ENCODE measurements at regions not wholly inside any gene's neighbourhood (a gene's known extent, or its start where the extent isn't known, plus 50 kb on each side); places are given as distances from the start of the nearest gene placed in this dataset.

DNA sequence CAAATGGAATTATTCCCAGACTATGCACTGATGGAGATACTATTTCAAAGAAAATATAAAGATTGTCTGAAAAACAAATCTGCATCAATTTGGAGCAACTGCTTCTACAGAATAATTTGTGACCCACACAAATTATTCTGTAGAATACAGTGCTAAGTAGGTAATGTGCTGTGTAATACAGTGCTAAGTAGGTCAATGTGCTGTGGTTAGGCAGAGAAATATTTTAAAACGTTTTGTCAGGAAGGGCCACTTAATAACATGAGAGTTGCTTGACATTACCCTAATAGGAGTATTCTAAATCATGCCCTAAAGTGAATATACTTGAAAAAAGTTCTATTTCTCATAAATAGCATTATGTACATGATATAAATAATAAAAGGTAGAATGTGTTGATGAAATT, 116.5 kb upstream of the KCND2 start:
- H3K56ac ChIP-seq (ENCODE audit: extremely low read depth, insufficient read depth, low read length): no peak overlapping the region
- dilution Hi-C loops (cut with HindIII; ENCODE audit: low sequenced_read_pairs, unreplicated experiment): no loop called here
- no peak overlapping the region for H3K4ac ChIP-seq (ENCODE audit: low read depth, low read length)
- in situ Hi-C loops (cut with MboI; ENCODE audit: low sequenced_read_pairs): no loop called here
- H2BK5ac ChIP-seq (ENCODE audit: low read depth, low read length, poor library complexity, severe bottlenecking): no peak overlapping the region
- TF ChIP-seq RCOR1 (IDR thresholded peaks at IDR 0.05; ENCODE audit: insufficient replicate concordance, low read length): no peak
- no peak for TF ChIP-seq RFX5 (IDR thresholded peaks at IDR 0.05; ENCODE audit: low read depth, low read length)
- TF ChIP-seq MXI1 (IDR thresholded peaks at IDR 0.05; ENCODE audit: borderline replicate concordance, low read depth, low read length): no peak
- TF ChIP-seq MAZ (IDR thresholded peaks at IDR 0.05; ENCODE audit: borderline replicate concordance, low read depth, low read length): no peak
- TF ChIP-seq, protein P1, sequence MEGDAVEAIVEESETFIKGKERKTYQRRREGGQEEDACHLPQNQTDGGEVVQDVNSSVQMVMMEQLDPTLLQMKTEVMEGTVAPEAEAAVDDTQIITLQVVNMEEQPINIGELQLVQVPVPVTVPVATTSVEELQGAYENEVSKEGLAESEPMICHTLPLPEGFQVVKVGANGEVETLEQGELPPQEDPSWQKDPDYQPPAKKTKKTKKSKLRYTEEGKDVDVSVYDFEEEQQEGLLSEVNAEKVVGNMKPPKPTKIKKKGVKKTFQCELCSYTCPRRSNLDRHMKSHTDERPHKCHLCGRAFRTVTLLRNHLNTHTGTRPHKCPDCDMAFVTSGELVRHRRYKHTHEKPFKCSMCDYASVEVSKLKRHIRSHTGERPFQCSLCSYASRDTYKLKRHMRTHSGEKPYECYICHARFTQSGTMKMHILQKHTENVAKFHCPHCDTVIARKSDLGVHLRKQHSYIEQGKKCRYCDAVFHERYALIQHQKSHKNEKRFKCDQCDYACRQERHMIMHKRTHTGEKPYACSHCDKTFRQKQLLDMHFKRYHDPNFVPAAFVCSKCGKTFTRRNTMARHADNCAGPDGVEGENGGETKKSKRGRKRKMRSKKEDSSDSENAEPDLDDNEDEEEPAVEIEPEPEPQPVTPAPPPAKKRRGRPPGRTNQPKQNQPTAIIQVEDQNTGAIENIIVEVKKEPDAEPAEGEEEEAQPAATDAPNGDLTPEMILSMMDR (conservative IDR thresholded peaks at IDR 0.05; ENCODE audit: low read depth, low read length): no peak
- TF ChIP-seq, protein P2, sequence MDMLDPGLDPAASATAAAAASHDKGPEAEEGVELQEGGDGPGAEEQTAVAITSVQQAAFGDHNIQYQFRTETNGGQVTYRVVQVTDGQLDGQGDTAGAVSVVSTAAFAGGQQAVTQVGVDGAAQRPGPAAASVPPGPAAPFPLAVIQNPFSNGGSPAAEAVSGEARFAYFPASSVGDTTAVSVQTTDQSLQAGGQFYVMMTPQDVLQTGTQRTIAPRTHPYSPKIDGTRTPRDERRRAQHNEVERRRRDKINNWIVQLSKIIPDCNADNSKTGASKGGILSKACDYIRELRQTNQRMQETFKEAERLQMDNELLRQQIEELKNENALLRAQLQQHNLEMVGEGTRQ (IDR thresholded peaks at IDR 0.05; ENCODE audit: low read depth, low read length): no peak
- no peak for TF ChIP-seq FOS (IDR thresholded peaks at IDR 0.05; ENCODE audit: low read depth, low read length)
- TF ChIP-seq CHD1 (IDR thresholded peaks at IDR 0.05; ENCODE audit: low read depth, low read length): no peak
- TF ChIP-seq SMC3 (IDR thresholded peaks at IDR 0.05; ENCODE audit: low read depth, low read length): no peak
- TF ChIP-seq BHLHE40 (IDR thresholded peaks at IDR 0.05; ENCODE audit: low read depth, low read length): no peak
- no peak for TF ChIP-seq MAFK (IDR thresholded peaks at IDR 0.05; ENCODE audit: low read depth, low read length)
- TF ChIP-seq NFE2L2 (IDR thresholded peaks at IDR 0.05; ENCODE audit: low read depth, low read length): no peak
- TF ChIP-seq RAD21 (IDR thresholded peaks at IDR 0.05; ENCODE audit: low read length): no peak
- TF ChIP-seq CEBPB (IDR thresholded peaks at IDR 0.05; ENCODE audit: low read depth, low read length): no peak
- no peak for TF ChIP-seq POLR2A (IDR thresholded peaks at IDR 0.05; ENCODE audit: low read depth, low read length)
- H3K14ac ChIP-seq (replicated peaks; ENCODE audit: low read depth, low read length): no peak overlapping the region
- no peak overlapping the region for H4K8ac ChIP-seq (ENCODE audit: low read depth in 2 of 2, low read length in 2 of 2)
- no peak overlapping the region for H4K91ac ChIP-seq (ENCODE audit: insufficient read depth, low read depth, low read length)
- DNase-seq (no peak), ATAC-seq (ENCODE audit: low read depth) (no peak)
- no peak overlapping the region for H2BK15ac ChIP-seq (ENCODE audit: low read depth, low read length)
- no peaks in the 10 kb centered on the region for H3K36me3 ChIP-seq (ENCODE audit: control insufficient read depth, insufficient read depth, low read length)
- H2BK120ac ChIP-seq (ENCODE audit: low read depth, low read length): no peak overlapping the region
- H2AFZ ChIP-seq (replicated peaks; ENCODE audit: low read length, poor library complexity): no peak overlapping the region
- H3K27ac ChIP-seq (ENCODE audit: insufficient read depth, low read length): no peak overlapping the region
- no peak overlapping the region for H3K18ac ChIP-seq (ENCODE audit: low read depth, low read length)
- BruUV-seq (replicated peaks): no TSS peak
- ChIA-PET CTCF (interaction anchor here (0.8 kb wide), 1 partner anchor 24 kb away, joined by 4 read pairs; no protein-coding TSS in a partner anchor), POLR2A (ENCODE audit: unreplicated experiment) (no interaction called here)
- no peaks in the 10 kb centered on the region for H3K9me3 ChIP-seq (ENCODE audit: control insufficient read depth, insufficient read depth, low read length)
- H3K79me1 ChIP-seq (ENCODE audit: low read depth in 1 of 2, low read length in 2 of 2): no peaks in the 10 kb centered on the region
- H3K4me1 ChIP-seq (ENCODE audit: control insufficient read depth, insufficient read depth, low read length): no peaks in the 10 kb centered on the region
- no peak overlapping the region for H3K9ac ChIP-seq (ENCODE audit: low read depth, low read length)
- H3K23ac ChIP-seq (ENCODE audit: low read depth, low read length): no peak overlapping the region
- no peak overlapping the region for H3K4me3 ChIP-seq (ENCODE audit: insufficient read depth, low read depth, low read length)
- H3K9me1 ChIP-seq (ENCODE audit: insufficient read depth, low read length): no peaks in the 10 kb centered on the region
- H4K20me1 ChIP-seq (ENCODE audit: insufficient read depth, low read length): no peaks in the 10 kb centered on the region
- H2BK20ac ChIP-seq (ENCODE audit: low read depth, low read length): no peak overlapping the region
- WGBS, 2 experiments (ENCODE audit: extremely low coverage in 2 of 2, insufficient read length in 1 of 2): no CpG with 5 or more reads among the region's 1 CpG
- no peak overlapping the region for H4K5ac ChIP-seq (ENCODE audit: low read depth, low read length)
- H3K4me2 ChIP-seq (ENCODE audit: low read depth, low read length): no peak overlapping the region
- H2AK9ac ChIP-seq (replicated peaks; ENCODE audit: low read depth, low read length, poor library complexity): no peak overlapping the region
- H2AK5ac ChIP-seq (ENCODE audit: low read depth, low read length): no peak overlapping the region
- intact Hi-C loops (cut with micrococcal nuclease): no loop called here
- H3K27me3 ChIP-seq (ENCODE audit: control insufficient read depth, insufficient read depth, low read length): no peaks in the 10 kb centered on the region

All from IMR-90 (cell line).